ENCODE measurements at regions not wholly inside any gene's neighbourhood (a gene's known extent, or its start where the extent isn't known, plus 50 kb on each side); places are given as distances from the start of the nearest gene placed in this dataset.

GRCh38 chr7:19242246-19242645, 97.0 kb upstream of the FERD3L start:
- H2AFZ ChIP-seq (ENCODE audit: low read depth), result no peak overlapping the region
- H3K4me3 ChIP-seq (IDR thresholded peaks at IDR 0.05; ENCODE audit: insufficient read depth, low read depth, low read length), result no peak overlapping the region
- no peaks in the 10 kb centered on the region for H3K4me1 ChIP-seq (ENCODE audit: low read depth, poor library complexity, severe bottlenecking)
- TF ChIP-seq CTCF (conservative IDR thresholded peaks at IDR 0.05; ENCODE audit: low read depth, low read length), result no peak
- no peak overlapping the region for H3K27ac ChIP-seq
- H3K4me2 ChIP-seq, result no peak overlapping the region
- H3K27me3 ChIP-seq (ENCODE audit: insufficient read depth, low read depth), result no peaks in the 10 kb centered on the region
- no peaks in the 10 kb centered on the region for H3K36me3 ChIP-seq (ENCODE audit: insufficient read depth)
- H4K20me1 ChIP-seq (ENCODE audit: insufficient read depth), result no peaks in the 10 kb centered on the region
- no peaks in the 10 kb centered on the region for H3K79me2 ChIP-seq (ENCODE audit: insufficient read depth, low read depth)
- no peak overlapping the region for H3K9ac ChIP-seq

GRCh38 chr7:19239951-19240350, 94.7 kb upstream of the FERD3L start:
- no peaks in the 10 kb centered on the region for H3K79me2 ChIP-seq (ENCODE audit: insufficient read depth, low read depth)
- no peaks in the 10 kb centered on the region for H3K36me3 ChIP-seq (ENCODE audit: insufficient read depth)
- H3K9ac ChIP-seq, result no peak overlapping the region
- H3K4me2 ChIP-seq, result no peak overlapping the region
- no peaks in the 10 kb centered on the region for H4K20me1 ChIP-seq (ENCODE audit: insufficient read depth)
- no peak overlapping the region for H3K27ac ChIP-seq
- no peak for TF ChIP-seq CTCF (conservative IDR thresholded peaks at IDR 0.05; ENCODE audit: low read depth, low read length)
- H2AFZ ChIP-seq (ENCODE audit: low read depth), result no peak overlapping the region
- no peaks in the 10 kb centered on the region for H3K27me3 ChIP-seq (ENCODE audit: insufficient read depth, low read depth)
- H3K4me3 ChIP-seq (IDR thresholded peaks at IDR 0.05; ENCODE audit: insufficient read depth, low read depth, low read length), result no peak overlapping the region
- H3K4me1 ChIP-seq (ENCODE audit: low read depth, poor library complexity, severe bottlenecking), result no peaks in the 10 kb centered on the region

- no peaks in the 10 kb centered on the region for H3K27me3 ChIP-seq (ENCODE audit: insufficient read depth, low read depth)
- H3K79me2 ChIP-seq (ENCODE audit: insufficient read depth, low read depth), result no peaks in the 10 kb centered on the region
- no peaks in the 10 kb centered on the region for H4K20me1 ChIP-seq (ENCODE audit: insufficient read depth)
- no peak overlapping the region for H2AFZ ChIP-seq (ENCODE audit: low read depth)
- no peak overlapping the region for H3K9ac ChIP-seq
- H3K36me3 ChIP-seq (ENCODE audit: insufficient read depth), result no peaks in the 10 kb centered on the region
- H3K4me2 ChIP-seq, result no peak overlapping the region
- no peak for TF ChIP-seq CTCF (conservative IDR thresholded peaks at IDR 0.05; ENCODE audit: low read depth, low read length)
- H3K4me3 ChIP-seq (IDR thresholded peaks at IDR 0.05; ENCODE audit: insufficient read depth, low read depth, low read length), result no peak overlapping the region
- no peak overlapping the region for H3K27ac ChIP-seq
- H3K4me1 ChIP-seq (ENCODE audit: low read depth, poor library complexity, severe bottlenecking), result no peaks in the 10 kb centered on the region
Measured at GRCh38 chr7:19235680-19236079, 90.5 kb upstream of the FERD3L start.

GRCh38 chr7:19224951-19225350, 79.7 kb upstream of the FERD3L start:
- H3K4me3 ChIP-seq (IDR thresholded peaks at IDR 0.05; ENCODE audit: insufficient read depth, low read depth, low read length), result no peak overlapping the region

More at GRCh38 chr7:19224951-19225350, 79.7 kb upstream of the FERD3L start:
- Histone ChIP-seq H3K36me3 (ENCODE audit: insufficient read depth) (no peaks in the 10 kb centered on the region), H3K79me2 (ENCODE audit: insufficient read depth, low read depth) (no peaks in the 10 kb centered on the region), H3K27me3 (ENCODE audit: insufficient read depth, low read depth) (no peaks in the 10 kb centered on the region), H2AFZ (ENCODE audit: low read depth) (no peak overlapping the region), H3K4me2 (no peak overlapping the region), H3K4me1 (ENCODE audit: low read depth, poor library complexity, severe bottlenecking) (no peaks in the 10 kb centered on the region), H3K9ac (no peak overlapping the region), H3K27ac (no peak overlapping the region), H4K20me1 (ENCODE audit: insufficient read depth) (no peaks in the 10 kb centered on the region)
- no peak for TF ChIP-seq CTCF (conservative IDR thresholded peaks at IDR 0.05; ENCODE audit: low read depth, low read length)

All from KMS-11 (cell line).